ENCODE measurements at regions not wholly inside any gene's neighbourhood (a gene's known extent, or its start where the extent isn't known, plus 50 kb on each side); places are given as distances from the start of the nearest gene placed in this dataset.

GRCh38 chr13:90979059-90979458, 368.4 kb upstream of the MIR17HG start:
- TF ChIP-seq GATA2 (IDR thresholded peaks at IDR 0.05; ENCODE audit: low read depth, low read length) (no peak), GATA3 (IDR thresholded peaks at IDR 0.05; ENCODE audit: low read depth, low read length) (no peak)

Data from SH-SY5Y (cell line).